HG03575 (cell line): ENCODE measurements at regions not wholly inside any gene's neighbourhood (a gene's known extent, or its start where the extent isn't known, plus 50 kb on each side); places are given as distances from the start of the nearest gene placed in this dataset.
"Not testable (repeated sequence)": the region's sequence is repeated elsewhere in the genome, so short reads cannot be mapped to it uniquely, and the experiment has no call there.

Source experiments
- ATAC-seq: cut with Tn5 transposase; IDR thresholded peaks from one replicate; pipeline ENCODE4 v1.9.1; 2021; ENCODE audit not compliant: unreplicated experiment, insufficient number of reproducible peaks, low FRiP score; ENCODE audit errors: extremely low read depth

- no peak for ATAC-seq
Observed at GRCh38 chr11:38160433-38160832, 1562.4 kb upstream of the RAG2 start.

GRCh38 chr11:38159038-38159437 is 1561.0 kb upstream of the RAG2 start:
- ATAC-seq, result no peak

GRCh38 chr11:38156495-38157146 is 1558.6 kb upstream of the RAG2 start:
- no peak for ATAC-seq

- ATAC-seq, result no peak
Observed at GRCh38 chr11:38155856-38156255, 1557.8 kb upstream of the RAG2 start.

GRCh38 chr11:38153985-38154384 is 1555.9 kb upstream of the RAG2 start:
- no peak for ATAC-seq

- ATAC-seq, result no peak
Observed at GRCh38 chr11:38143852-38144251, 1545.8 kb upstream of the RAG2 start.

GRCh38 chr11:38138972-38139371 is 1540.9 kb upstream of the RAG2 start:
- no peak for ATAC-seq

GRCh38 chr11:38136887-38137286 is 1538.9 kb upstream of the RAG2 start:
- ATAC-seq, result no peak

GRCh38 chr11:38131535-38131934 is 1533.5 kb upstream of the RAG2 start:
- ATAC-seq, result no peak

- no peak for ATAC-seq
Observed at GRCh38 chr11:38130976-38131375, 1532.9 kb upstream of the RAG2 start.

GRCh38 chr11:38130514-38130913 is 1532.5 kb upstream of the RAG2 start:
- no peak for ATAC-seq

GRCh38 chr11:38123673-38124072 is 1525.6 kb upstream of the RAG2 start:
- ATAC-seq, result no peak

- not testable (repeated sequence) for ATAC-seq
Observed at GRCh38 chr11:38116616-38117015, 1518.6 kb upstream of the RAG2 start.

- not testable (repeated sequence) for ATAC-seq
Observed at GRCh38 chr11:38115381-38115780, 1517.3 kb upstream of the RAG2 start.

- ATAC-seq, result no peak
Observed at GRCh38 chr11:38100836-38101462, 1502.9 kb upstream of the RAG2 start.

GRCh38 chr11:38095268-38095667 is 1497.2 kb upstream of the RAG2 start:
- no peak for ATAC-seq

GRCh38 chr11:38089726-38090125 is 1491.7 kb upstream of the RAG2 start:
- no peak for ATAC-seq

- ATAC-seq, result no peak
Observed at GRCh38 chr11:38060920-38061319, 1462.9 kb upstream of the RAG2 start.

GRCh38 chr11:38060136-38060535 is 1462.1 kb upstream of the RAG2 start:
- ATAC-seq, result no peak

- no peak for ATAC-seq
Observed at GRCh38 chr11:38046571-38047135, 1448.6 kb upstream of the RAG2 start.

GRCh38 chr11:38043060-38043459 is 1445.0 kb upstream of the RAG2 start:
- no peak for ATAC-seq
